CD4-positive, alpha-beta T cell treated with Interleukin-1 beta for 1 hour (primary cell): ENCODE measurements at regions not wholly inside any gene's neighbourhood (a gene's known extent, or its start where the extent isn't known, plus 50 kb on each side); places are given as distances from the start of the nearest gene placed in this dataset.

Experiments
- DNase-seq, 2 donors: peaks; one replicate each; pipeline ENCODE4 v3.0.0-alpha.2; 2020 to 2022

GRCh38 chr2:223532712-223533111, 69.4 kb downstream of the SCG2 start:
- no peak for DNase-seq

- no peak for DNase-seq
Measured at GRCh38 chr2:223536546-223536945, 65.6 kb downstream of the SCG2 start.

GRCh38 chr2:223537115-223537514, 65.0 kb downstream of the SCG2 start:
- DNase-seq = no peak

- DNase-seq = no peak
Measured at GRCh38 chr2:223537651-223538601, 64.2 kb downstream of the SCG2 start.

- DNase-seq = no peak
Measured at GRCh38 chr2:223538920-223539440, 63.2 kb downstream of the SCG2 start.

- no peak for DNase-seq
Measured at GRCh38 chr2:223541546-223541945, 60.6 kb downstream of the SCG2 start.

- DNase-seq = no peak
Measured at GRCh38 chr2:223542501-223542900, 59.7 kb downstream of the SCG2 start.

- no peak for DNase-seq
Measured at GRCh38 chr2:223545406-223545805, 56.8 kb downstream of the SCG2 start.

- no peak for DNase-seq
Measured at GRCh38 chr2:223545830-223546229, 56.3 kb downstream of the SCG2 start.
